HG03095 (cell line): ENCODE measurements at regions not wholly inside any gene's neighbourhood (a gene's known extent, or its start where the extent isn't known, plus 50 kb on each side); places are given as distances from the start of the nearest gene placed in this dataset.
A peak's percentile ranks its signal among the peaks of the same experiment; 100 is the strongest.

Experiments
- ATAC-seq: cut with Tn5 transposase; IDR thresholded peaks from one replicate; pipeline ENCODE4 v1.9.1; 2021; ENCODE audit warnings: moderate library complexity; ENCODE audit not compliant: unreplicated experiment

GRCh38 chr15:70314688-70315087 lies 217.0 kb upstream of the TLE3 start:
- no peak for ATAC-seq

GRCh38 chr15:70314018-70314354 lies 216.3 kb upstream of the TLE3 start:
- ATAC-seq: no peak

- no peak for ATAC-seq
These were observed 215.6 kb upstream of the TLE3 start for GRCh38 chr15:70313099-70314017.

- ATAC-seq: no peak
These were observed 214.1 kb upstream of the TLE3 start for GRCh38 chr15:70311821-70312220.

- no peak for ATAC-seq
These were observed 212.0 kb upstream of the TLE3 start for GRCh38 chr15:70309716-70310115.

GRCh38 chr15:70308735-70309434 lies 211.2 kb upstream of the TLE3 start:
- no peak for ATAC-seq

- no peak for ATAC-seq
These were observed 210.5 kb upstream of the TLE3 start for GRCh38 chr15:70308011-70308734.

GRCh38 chr15:70306582-70306981 lies 208.9 kb upstream of the TLE3 start:
- no peak for ATAC-seq

GRCh38 chr15:70306081-70306480 lies 208.4 kb upstream of the TLE3 start:
- ATAC-seq: no peak

GRCh38 chr15:70303981-70304380 lies 206.3 kb upstream of the TLE3 start:
- ATAC-seq: no peak

GRCh38 chr15:70302360-70302759 lies 204.6 kb upstream of the TLE3 start:
- no peak for ATAC-seq

- no peak for ATAC-seq
These were observed 203.7 kb upstream of the TLE3 start for GRCh38 chr15:70301396-70301795.

GRCh38 chr15:70299931-70300869 lies 202.5 kb upstream of the TLE3 start:
- peak; percentile 98 for ATAC-seq

- no peak for ATAC-seq
These were observed 199.8 kb upstream of the TLE3 start for GRCh38 chr15:70297465-70298058.

GRCh38 chr15:70294731-70295305 lies 197.1 kb upstream of the TLE3 start:
- ATAC-seq: no peak

- ATAC-seq: no peak
These were observed 196.1 kb upstream of the TLE3 start for GRCh38 chr15:70293591-70294470.

- no peak for ATAC-seq
These were observed 195.4 kb upstream of the TLE3 start for GRCh38 chr15:70293138-70293537.

- ATAC-seq: no peak
These were observed 194.5 kb upstream of the TLE3 start for GRCh38 chr15:70292076-70292760.
